Transverse colon (tissue), 4 donors: ENCODE measurements at regions not wholly inside any gene's neighbourhood (a gene's known extent, or its start where the extent isn't known, plus 50 kb on each side); places are given as distances from the start of the nearest gene placed in this dataset.

Experiments used
- CTCF ChIP-seq, 5 experiments: fragments of 200-600 bp in 3 of 5; fragments of 450-650 bp in 2 of 5; sonication (generic) in 3 of 5; IDR thresholded peaks; 1 replicate in 2 of 5; 2 replicates in 3 of 5; pipeline ENCODE4 v1.5.1; 2016 to 2017; ENCODE audit warnings: antibody characterized with exemption in 5 of 5, inconsistent platforms in 3 of 5, mild to moderate bottlenecking in 2 of 5, moderate library complexity in 1 of 5
- EP300 ChIP-seq: sonication (generic); formaldehyde crosslinking; IDR thresholded peaks from one replicate; pipeline ENCODE4 v1.6.1; 2017; ENCODE audit warnings: antibody characterized with exemption, low read depth
- POLR2AphosphoS5 ChIP-seq, 3 donors: sonication (generic); formaldehyde crosslinking; IDR thresholded peaks; one replicate each; pipeline ENCODE4 v1.6.1; 2016; ENCODE audit warnings: antibody characterized with exemption in 3 of 3

DNA sequence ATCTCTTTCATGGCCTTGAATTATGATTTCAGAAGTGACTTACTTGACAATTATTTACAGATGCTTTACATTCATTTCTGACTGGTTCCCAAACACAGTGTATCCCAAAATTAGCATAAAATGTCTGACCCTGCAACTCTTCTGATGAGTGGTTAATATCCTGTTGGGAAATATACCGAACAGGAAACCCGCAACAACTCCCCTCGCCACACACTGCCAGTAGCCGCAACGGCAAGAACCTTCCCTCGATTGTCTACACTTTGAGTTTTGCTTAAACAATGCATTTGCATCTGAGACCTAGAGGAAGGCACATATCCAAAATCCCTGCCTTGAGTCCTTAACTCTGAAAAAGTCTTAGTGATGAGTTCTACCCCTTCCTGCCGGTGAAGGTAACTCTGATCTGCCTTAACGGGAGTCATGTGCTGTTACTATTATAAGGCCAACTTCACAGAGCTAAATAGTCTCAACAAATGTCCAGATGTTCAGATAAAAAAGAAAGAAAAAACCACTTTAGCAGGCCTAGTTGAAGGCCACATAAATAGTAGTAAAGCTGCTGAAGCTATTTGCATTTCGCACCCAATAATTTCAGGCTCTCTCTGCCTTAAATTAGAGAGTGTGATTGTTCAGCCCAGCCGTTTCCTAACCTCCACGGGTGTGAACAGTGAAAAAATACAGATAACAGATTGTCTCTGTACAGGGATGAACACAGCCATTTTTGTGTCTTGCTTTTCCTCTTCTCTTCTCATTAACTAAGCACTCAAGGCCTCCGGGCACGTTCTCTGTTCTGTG, 321.1 kb downstream of the HS3ST3B1 start:
- no peak for TF ChIP-seq EP300
- TF ChIP-seq CTCF (IDR thresholded peaks at IDR 0.05), result no peak
- no peak for TF ChIP-seq POLR2AphosphoS5 (IDR thresholded peaks at IDR 0.05)
